ENCODE measurements at regions not wholly inside any gene's neighbourhood (a gene's known extent, or its start where the extent isn't known, plus 50 kb on each side); places are given as distances from the start of the nearest gene placed in this dataset.

DNA sequence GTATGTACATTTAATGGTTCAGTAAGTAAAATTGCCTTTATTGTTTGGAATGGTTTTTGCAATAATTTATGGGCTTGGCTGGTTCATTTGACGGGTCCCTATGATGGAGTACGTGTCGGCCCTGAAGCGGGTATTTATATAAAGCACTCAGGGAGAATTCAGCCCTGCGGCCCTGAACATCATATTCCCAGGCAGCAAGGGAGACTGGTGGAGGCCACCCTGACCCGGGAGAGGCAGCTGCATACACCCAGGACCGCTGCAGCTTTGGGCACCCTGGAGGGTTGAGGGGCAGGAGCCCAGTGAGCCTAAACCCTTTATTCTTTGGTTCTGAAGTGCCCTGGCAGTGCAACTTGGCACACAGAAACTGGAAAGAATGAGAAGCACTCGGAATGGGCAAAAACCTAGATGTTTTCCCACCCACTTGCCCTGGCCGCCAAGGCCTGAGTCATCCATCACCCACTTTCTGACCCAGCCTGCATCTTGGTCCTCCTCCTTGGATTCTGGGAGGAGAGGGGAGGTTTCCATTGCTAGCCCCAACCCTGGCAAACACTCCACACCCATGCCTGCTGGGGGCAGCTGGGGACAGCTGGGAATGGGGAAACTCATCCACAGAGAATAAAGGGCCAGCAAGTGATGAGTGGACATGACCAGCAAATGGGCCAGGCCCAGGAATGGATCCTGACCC is 162.2 kb upstream of the TNRC6C start:
- TF ChIP-seq, protein P1, sequence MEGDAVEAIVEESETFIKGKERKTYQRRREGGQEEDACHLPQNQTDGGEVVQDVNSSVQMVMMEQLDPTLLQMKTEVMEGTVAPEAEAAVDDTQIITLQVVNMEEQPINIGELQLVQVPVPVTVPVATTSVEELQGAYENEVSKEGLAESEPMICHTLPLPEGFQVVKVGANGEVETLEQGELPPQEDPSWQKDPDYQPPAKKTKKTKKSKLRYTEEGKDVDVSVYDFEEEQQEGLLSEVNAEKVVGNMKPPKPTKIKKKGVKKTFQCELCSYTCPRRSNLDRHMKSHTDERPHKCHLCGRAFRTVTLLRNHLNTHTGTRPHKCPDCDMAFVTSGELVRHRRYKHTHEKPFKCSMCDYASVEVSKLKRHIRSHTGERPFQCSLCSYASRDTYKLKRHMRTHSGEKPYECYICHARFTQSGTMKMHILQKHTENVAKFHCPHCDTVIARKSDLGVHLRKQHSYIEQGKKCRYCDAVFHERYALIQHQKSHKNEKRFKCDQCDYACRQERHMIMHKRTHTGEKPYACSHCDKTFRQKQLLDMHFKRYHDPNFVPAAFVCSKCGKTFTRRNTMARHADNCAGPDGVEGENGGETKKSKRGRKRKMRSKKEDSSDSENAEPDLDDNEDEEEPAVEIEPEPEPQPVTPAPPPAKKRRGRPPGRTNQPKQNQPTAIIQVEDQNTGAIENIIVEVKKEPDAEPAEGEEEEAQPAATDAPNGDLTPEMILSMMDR (IDR thresholded peaks at IDR 0.05), result no peak
- no peak for TF ChIP-seq ZFX (IDR thresholded peaks at IDR 0.05; ENCODE audit: borderline replicate concordance)

Data from 22Rv1 (cell line).